A549 (cell line): ENCODE measurements at regions not wholly inside any gene's neighbourhood (a gene's known extent, or its start where the extent isn't known, plus 50 kb on each side); places are given as distances from the start of the nearest gene placed in this dataset.

ENCODE experiments used
- BCL3 ChIP-seq: fragments of >200 bp; sonication (Bioruptor Twin); formaldehyde crosslinking; IDR thresholded peaks from 3 replicates; pipeline ENCODE4 v1.6.1; 2016
- CEBPB ChIP-seq, 2 experiments: fragments of >200 bp in 1 of 2; sonication (Bioruptor Twin) in 1 of 2; formaldehyde crosslinking in 1 of 2; IDR thresholded peaks; 2 replicates each; pipeline ENCODE4 v1.6.1; 2012 to 2016
- EP300 ChIP-seq, 2 experiments: fragments of >200 bp; sonication (Bioruptor Twin); formaldehyde crosslinking; IDR thresholded peaks; 2 replicates in 1 of 2; 3 replicates in 1 of 2; pipeline ENCODE4 v1.6.1; 2016 to 2017
- MAX ChIP-seq: IDR thresholded peaks from 2 replicates; pipeline ENCODE4 v1.6.1; 2012
- MYC ChIP-seq: IDR thresholded peaks from 2 replicates; pipeline ENCODE4 v1.6.1; 2012; ENCODE audit warnings: mild to moderate bottlenecking, inconsistent platforms, low read length, improper control_type of control experiment, borderline replicate concordance
- NFE2L2 ChIP-seq: fragments of 150-350 bp; conservative IDR thresholded peaks from 2 replicates; pipeline ENCODE4 v1.6.1; 2014; ENCODE audit warnings: low read length
- PHF8 ChIP-seq: fragments of 200-600 bp; sonication (generic); IDR thresholded peaks from 2 replicates; pipeline ENCODE4 v1.6.1; 2016; ENCODE audit warnings: low read depth, mild to moderate bottlenecking, antibody characterized with exemption, moderate library complexity, borderline replicate concordance
- POLR2A ChIP-seq: IDR thresholded peaks from 2 replicates; pipeline ENCODE4 v1.6.1; 2012; ENCODE audit warnings: mild to moderate bottlenecking, low read length
- RFX5 ChIP-seq: fragments of 450-650 bp; IDR thresholded peaks from 2 replicates; pipeline ENCODE4 v1.7.1; 2014; ENCODE audit warnings: antibody characterized with exemption, mild to moderate bottlenecking, moderate library complexity
- SMC3 ChIP-seq: fragments of >200 bp; sonication (Bioruptor Twin); formaldehyde crosslinking; IDR thresholded peaks from 3 replicates; pipeline ENCODE4 v1.6.1; 2018; ENCODE audit warnings: inconsistent platforms
- TFCP2L1 ChIP-seq: fragments of 250-450 bp; sonication (Bioruptor Pico); IDR thresholded peaks from 2 replicates; pipeline ENCODE4 v1.5.0; 2021; ENCODE audit warnings: mild to moderate bottlenecking
- ZC3H11A ChIP-seq: fragments of 450-650 bp; IDR thresholded peaks from 2 replicates; pipeline ENCODE4 v1.6.1; 2014; ENCODE audit warnings: antibody characterized with exemption, mild to moderate bottlenecking
- TF ChIP-seq, protein P1 (sequence below): fragments of >200 bp; sonication (Bioruptor Twin); formaldehyde crosslinking; IDR thresholded peaks from 3 replicates; pipeline ENCODE4 v1.5.1; 2016

GRCh38 chr13:76800943-76801342, 85.3 kb downstream of the KCTD12 start:
- TF ChIP-seq, protein P1, sequence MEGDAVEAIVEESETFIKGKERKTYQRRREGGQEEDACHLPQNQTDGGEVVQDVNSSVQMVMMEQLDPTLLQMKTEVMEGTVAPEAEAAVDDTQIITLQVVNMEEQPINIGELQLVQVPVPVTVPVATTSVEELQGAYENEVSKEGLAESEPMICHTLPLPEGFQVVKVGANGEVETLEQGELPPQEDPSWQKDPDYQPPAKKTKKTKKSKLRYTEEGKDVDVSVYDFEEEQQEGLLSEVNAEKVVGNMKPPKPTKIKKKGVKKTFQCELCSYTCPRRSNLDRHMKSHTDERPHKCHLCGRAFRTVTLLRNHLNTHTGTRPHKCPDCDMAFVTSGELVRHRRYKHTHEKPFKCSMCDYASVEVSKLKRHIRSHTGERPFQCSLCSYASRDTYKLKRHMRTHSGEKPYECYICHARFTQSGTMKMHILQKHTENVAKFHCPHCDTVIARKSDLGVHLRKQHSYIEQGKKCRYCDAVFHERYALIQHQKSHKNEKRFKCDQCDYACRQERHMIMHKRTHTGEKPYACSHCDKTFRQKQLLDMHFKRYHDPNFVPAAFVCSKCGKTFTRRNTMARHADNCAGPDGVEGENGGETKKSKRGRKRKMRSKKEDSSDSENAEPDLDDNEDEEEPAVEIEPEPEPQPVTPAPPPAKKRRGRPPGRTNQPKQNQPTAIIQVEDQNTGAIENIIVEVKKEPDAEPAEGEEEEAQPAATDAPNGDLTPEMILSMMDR = no peak
- TF ChIP-seq BCL3 = no peak
- no peak for TF ChIP-seq TFCP2L1 (CRISPR knock-in tag)
- TF ChIP-seq MAX = no peak
- TF ChIP-seq EP300 (IDR thresholded peaks at IDR 0.05) = no peak
- TF ChIP-seq CEBPB (IDR thresholded peaks at IDR 0.05) = no peak
- no peak for TF ChIP-seq POLR2A
- TF ChIP-seq MYC = no peak
- no peak for TF ChIP-seq PHF8
- no peak for TF ChIP-seq NFE2L2
- TF ChIP-seq ZC3H11A = no peak
- TF ChIP-seq SMC3 = no peak
- no peak for TF ChIP-seq RFX5
